Liver (tissue), 8 donors: ENCODE measurements at regions not wholly inside any gene's neighbourhood (a gene's known extent, or its start where the extent isn't known, plus 50 kb on each side); places are given as distances from the start of the nearest gene placed in this dataset.

Source experiments
- DNase-seq: peaks from one replicate; pipeline ENCODE4 v3.0.0-alpha.2; 2017; ENCODE audit warnings: low spot score
- H3K27ac ChIP-seq, 2 donors: one replicate each; pipeline ENCODE4 v1.7.0; 2013; ENCODE audit warnings: inconsistent platforms in 2 of 2, low read length in 2 of 2, control low read depth in 1 of 2, low read depth in 1 of 2, mild to moderate bottlenecking in 1 of 2
- H3K27me3 ChIP-seq, 4 donors: one replicate each; pipeline versions ENCODE4 v1.6.1 to v1.7.0; 2013; ENCODE audit warnings: low read length in 3 of 4, inconsistent platforms in 1 of 4, mild to moderate bottlenecking in 1 of 4, moderate library complexity in 1 of 4; ENCODE audit not compliant: control insufficient read depth in 4 of 4, insufficient read depth in 4 of 4
- H3K36me3 ChIP-seq, 4 donors: one replicate each; pipeline versions ENCODE4 v1.6.1 to v1.7.0; 2013; ENCODE audit warnings: low read length in 3 of 4, mild to moderate bottlenecking in 3 of 4, low read depth in 1 of 4, moderate library complexity in 1 of 4; ENCODE audit not compliant: control insufficient read depth in 4 of 4, insufficient read depth in 3 of 4
- H3K4me1 ChIP-seq, 4 donors: one replicate each; pipeline versions ENCODE4 v1.6.1 to v1.7.0; 2013; ENCODE audit warnings: low read length in 3 of 4, mild to moderate bottlenecking in 3 of 4, moderate library complexity in 1 of 4; ENCODE audit not compliant: control insufficient read depth in 4 of 4, insufficient read depth in 4 of 4
- H3K4me3 ChIP-seq, 3 donors: one replicate each; pipeline versions ENCODE4 v1.6.1 to v1.7.0; 2013; ENCODE audit warnings: low read length in 3 of 3, control low read depth in 1 of 3, low read depth in 1 of 3, mild to moderate bottlenecking in 1 of 3
- H3K9ac ChIP-seq, 2 donors: one replicate each; pipeline ENCODE4 v1.7.0; 2013; ENCODE audit warnings: low read length in 2 of 2, mild to moderate bottlenecking in 2 of 2, moderate library complexity in 2 of 2, control low read depth in 1 of 2, low read depth in 1 of 2
- H3K9me3 ChIP-seq, 4 donors: one replicate each; pipeline versions ENCODE4 v1.6.1 to v1.7.0; 2013; ENCODE audit warnings: low read length in 3 of 4; ENCODE audit not compliant: control insufficient read depth in 4 of 4
- ATF3 ChIP-seq: IDR thresholded peaks from 2 replicates; pipeline ENCODE4 v1.6.1; 2016; ENCODE audit warnings: antibody characterized with exemption
- CTCF ChIP-seq: fragments of 150-350 bp; IDR thresholded peaks from 2 replicates; pipeline ENCODE4 v1.5.1; 2017; ENCODE audit warnings: improper control_type of control experiment, low read depth, low read length; ENCODE audit not compliant: missing input control
- FOXA1 ChIP-seq: IDR thresholded peaks from 2 replicates; pipeline ENCODE4 v1.6.1; 2016; ENCODE audit warnings: antibody characterized with exemption
- FOXA2 ChIP-seq: IDR thresholded peaks from 2 replicates; pipeline ENCODE4 v1.6.1; 2016; ENCODE audit warnings: antibody characterized with exemption
- GABPA ChIP-seq, 2 donors: IDR thresholded peaks in 1 of 2; conservative IDR thresholded peaks in 1 of 2; 2 replicates each; pipeline ENCODE4 v1.6.1; 2016; ENCODE audit warnings: antibody characterized with exemption in 2 of 2, mild to moderate bottlenecking in 1 of 2, moderate library complexity in 1 of 2
- HNF4A ChIP-seq, 2 donors: conservative IDR thresholded peaks; 2 replicates each; pipeline ENCODE4 v1.6.1; 2016; ENCODE audit warnings: antibody characterized with exemption in 2 of 2, mild to moderate bottlenecking in 2 of 2
- HNF4G ChIP-seq: IDR thresholded peaks from 2 replicates; pipeline ENCODE4 v1.6.1; 2016; ENCODE audit warnings: antibody characterized with exemption
- JUND ChIP-seq, 2 donors: IDR thresholded peaks; 2 replicates each; pipeline ENCODE4 v1.6.1; 2016; ENCODE audit warnings: antibody characterized with exemption in 2 of 2
- NR2F2 ChIP-seq: IDR thresholded peaks from 2 replicates; pipeline ENCODE4 v1.6.1; 2016; ENCODE audit warnings: antibody characterized with exemption
- SP1 ChIP-seq: IDR thresholded peaks from 2 replicates; pipeline ENCODE4 v1.6.1; 2018; ENCODE audit warnings: antibody characterized with exemption, mild to moderate bottlenecking
- YY1 ChIP-seq: IDR thresholded peaks from 2 replicates; pipeline ENCODE4 v1.6.1; 2016; ENCODE audit warnings: antibody characterized with exemption, mild to moderate bottlenecking
- WGBS: extraction: QIAGEN DNeasy Blood & Tissue Kit; methylation state at CpG from one replicate; pipeline ENCODE4 v1.1.7; 2013; 5-methylcytosine and 5-hydroxymethylcytosine counted together
- TF ChIP-seq, protein P1 (sequence below): IDR thresholded peaks from 2 replicates; pipeline ENCODE4 v1.6.1; 2016; ENCODE audit warnings: antibody characterized with exemption
- TF ChIP-seq, protein P2 (sequence below): IDR thresholded peaks from 2 replicates; pipeline ENCODE4 v1.6.1; 2016; ENCODE audit warnings: antibody characterized with exemption, mild to moderate bottlenecking
- TF ChIP-seq, protein P3 (sequence below): IDR thresholded peaks from 2 replicates; pipeline ENCODE4 v1.6.1; 2016; ENCODE audit warnings: antibody characterized with exemption
- donor health status: healthy.
- donor health status: healthy.
- donor health status: healthy.
- donor health status: healthy.
- donor health status: healthy.

GRCh38 chr21:18772897-18773296, 369.3 kb upstream of the TMPRSS15 start:
- no peak for TF ChIP-seq FOXA2
- no peak for TF ChIP-seq GABPA (IDR thresholded peaks at IDR 0.05 in 1 of 2, conservative IDR thresholded peaks at IDR 0.05 in 1 of 2)
- TF ChIP-seq, protein P1, sequence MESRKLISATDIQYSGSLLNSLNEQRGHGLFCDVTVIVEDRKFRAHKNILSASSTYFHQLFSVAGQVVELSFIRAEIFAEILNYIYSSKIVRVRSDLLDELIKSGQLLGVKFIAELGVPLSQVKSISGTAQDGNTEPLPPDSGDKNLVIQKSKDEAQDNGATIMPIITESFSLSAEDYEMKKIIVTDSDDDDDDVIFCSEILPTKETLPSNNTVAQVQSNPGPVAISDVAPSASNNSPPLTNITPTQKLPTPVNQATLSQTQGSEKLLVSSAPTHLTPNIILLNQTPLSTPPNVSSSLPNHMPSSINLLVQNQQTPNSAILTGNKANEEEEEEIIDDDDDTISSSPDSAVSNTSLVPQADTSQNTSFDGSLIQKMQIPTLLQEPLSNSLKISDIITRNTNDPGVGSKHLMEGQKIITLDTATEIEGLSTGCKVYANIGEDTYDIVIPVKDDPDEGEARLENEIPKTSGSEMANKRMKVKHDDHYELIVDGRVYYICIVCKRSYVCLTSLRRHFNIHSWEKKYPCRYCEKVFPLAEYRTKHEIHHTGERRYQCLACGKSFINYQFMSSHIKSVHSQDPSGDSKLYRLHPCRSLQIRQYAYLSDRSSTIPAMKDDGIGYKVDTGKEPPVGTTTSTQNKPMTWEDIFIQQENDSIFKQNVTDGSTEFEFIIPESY: no peak
- TF ChIP-seq, protein P2, sequence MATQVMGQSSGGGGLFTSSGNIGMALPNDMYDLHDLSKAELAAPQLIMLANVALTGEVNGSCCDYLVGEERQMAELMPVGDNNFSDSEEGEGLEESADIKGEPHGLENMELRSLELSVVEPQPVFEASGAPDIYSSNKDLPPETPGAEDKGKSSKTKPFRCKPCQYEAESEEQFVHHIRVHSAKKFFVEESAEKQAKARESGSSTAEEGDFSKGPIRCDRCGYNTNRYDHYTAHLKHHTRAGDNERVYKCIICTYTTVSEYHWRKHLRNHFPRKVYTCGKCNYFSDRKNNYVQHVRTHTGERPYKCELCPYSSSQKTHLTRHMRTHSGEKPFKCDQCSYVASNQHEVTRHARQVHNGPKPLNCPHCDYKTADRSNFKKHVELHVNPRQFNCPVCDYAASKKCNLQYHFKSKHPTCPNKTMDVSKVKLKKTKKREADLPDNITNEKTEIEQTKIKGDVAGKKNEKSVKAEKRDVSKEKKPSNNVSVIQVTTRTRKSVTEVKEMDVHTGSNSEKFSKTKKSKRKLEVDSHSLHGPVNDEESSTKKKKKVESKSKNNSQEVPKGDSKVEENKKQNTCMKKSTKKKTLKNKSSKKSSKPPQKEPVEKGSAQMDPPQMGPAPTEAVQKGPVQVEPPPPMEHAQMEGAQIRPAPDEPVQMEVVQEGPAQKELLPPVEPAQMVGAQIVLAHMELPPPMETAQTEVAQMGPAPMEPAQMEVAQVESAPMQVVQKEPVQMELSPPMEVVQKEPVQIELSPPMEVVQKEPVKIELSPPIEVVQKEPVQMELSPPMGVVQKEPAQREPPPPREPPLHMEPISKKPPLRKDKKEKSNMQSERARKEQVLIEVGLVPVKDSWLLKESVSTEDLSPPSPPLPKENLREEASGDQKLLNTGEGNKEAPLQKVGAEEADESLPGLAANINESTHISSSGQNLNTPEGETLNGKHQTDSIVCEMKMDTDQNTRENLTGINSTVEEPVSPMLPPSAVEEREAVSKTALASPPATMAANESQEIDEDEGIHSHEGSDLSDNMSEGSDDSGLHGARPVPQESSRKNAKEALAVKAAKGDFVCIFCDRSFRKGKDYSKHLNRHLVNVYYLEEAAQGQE: no peak
- TF ChIP-seq HNF4A (conservative IDR thresholded peaks at IDR 0.05): no peak
- TF ChIP-seq JUND (IDR thresholded peaks at IDR 0.05): no peak
- no peak for TF ChIP-seq NR2F2
- no peak for TF ChIP-seq HNF4G
- no peak for TF ChIP-seq ATF3
- TF ChIP-seq, protein P3, sequence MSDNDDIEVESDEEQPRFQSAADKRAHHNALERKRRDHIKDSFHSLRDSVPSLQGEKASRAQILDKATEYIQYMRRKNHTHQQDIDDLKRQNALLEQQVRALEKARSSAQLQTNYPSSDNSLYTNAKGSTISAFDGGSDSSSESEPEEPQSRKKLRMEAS: no peak
- TF ChIP-seq SP1: no peak
- TF ChIP-seq CTCF: no peak
- 73% methylated on average over 2 of the region's 2 CpGs for WGBS
- Histone ChIP-seq H3K27me3 (no peaks in the 10 kb centered on the region), H3K4me3 (no peak overlapping the region), H3K27ac (no peak overlapping the region), H3K9me3 (no peaks in the 10 kb centered on the region), H3K4me1 (no peaks in the 10 kb centered on the region), H3K9ac (no peak overlapping the region), H3K36me3 (no peaks in the 10 kb centered on the region)
- DNase-seq: no peak

DNA sequence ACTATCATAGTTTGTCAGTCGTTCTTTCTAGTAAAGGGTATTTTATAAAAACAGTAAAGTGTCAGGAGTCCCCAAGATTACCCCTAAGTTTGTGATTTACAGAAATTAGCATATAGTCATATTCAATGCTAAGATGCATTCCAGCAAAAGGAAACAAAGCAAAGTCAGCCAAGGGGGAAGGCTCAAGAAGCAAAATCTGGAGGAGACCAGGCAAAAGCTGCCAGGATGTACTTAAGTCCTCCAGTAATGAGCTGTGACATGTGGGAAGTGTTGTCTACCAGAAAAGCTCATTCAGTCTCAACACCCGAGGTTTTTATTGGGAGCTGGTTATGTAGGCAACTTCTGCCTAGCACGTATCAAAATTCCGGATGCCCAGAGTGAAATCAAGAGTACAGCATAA, 373.4 kb upstream of the TMPRSS15 start:
- 64% methylated on average over 4 of the region's 4 CpGs for WGBS
- Histone ChIP-seq H3K9ac (no peak overlapping the region), H3K4me3 (no peak overlapping the region), H3K27ac (no peak overlapping the region), H3K9me3 (no peaks in the 10 kb centered on the region), H3K27me3 (no peaks in the 10 kb centered on the region), H3K36me3 (no peaks in the 10 kb centered on the region), H3K4me1 (no peaks in the 10 kb centered on the region)
- no peak for TF ChIP-seq GABPA (IDR thresholded peaks at IDR 0.05 in 1 of 2, conservative IDR thresholded peaks at IDR 0.05 in 1 of 2)
- TF ChIP-seq, protein P2: no peak
- no peak for TF ChIP-seq ATF3
- TF ChIP-seq, protein P1: no peak
- TF ChIP-seq FOXA1: no peak
- no peak for TF ChIP-seq YY1
- TF ChIP-seq, protein P3: no peak
- no peak for DNase-seq
